OCI-LY7 (cell line): ENCODE measurements at regions not wholly inside any gene's neighbourhood (a gene's known extent, or its start where the extent isn't known, plus 50 kb on each side); places are given as distances from the start of the nearest gene placed in this dataset.

Experiments
- EZH2phosphoT487 ChIP-seq: fragments of 200-600 bp; sonication (generic); IDR thresholded peaks from 2 replicates; pipeline ENCODE4 v1.6.1; 2018; ENCODE audit warnings: low read depth, borderline replicate concordance, mild to moderate bottlenecking, mixed run types, antibody characterized with exemption, low read length, moderate library complexity, mixed read lengths
- TF ChIP-seq, protein P1 (sequence below): fragments of 200-600 bp; sonication (generic); conservative IDR thresholded peaks from 2 replicates; pipeline ENCODE4 v1.5.1; 2014; ENCODE audit warnings: mild to moderate bottlenecking, antibody characterized with exemption, low read length, moderate library complexity, mixed read lengths

DNA sequence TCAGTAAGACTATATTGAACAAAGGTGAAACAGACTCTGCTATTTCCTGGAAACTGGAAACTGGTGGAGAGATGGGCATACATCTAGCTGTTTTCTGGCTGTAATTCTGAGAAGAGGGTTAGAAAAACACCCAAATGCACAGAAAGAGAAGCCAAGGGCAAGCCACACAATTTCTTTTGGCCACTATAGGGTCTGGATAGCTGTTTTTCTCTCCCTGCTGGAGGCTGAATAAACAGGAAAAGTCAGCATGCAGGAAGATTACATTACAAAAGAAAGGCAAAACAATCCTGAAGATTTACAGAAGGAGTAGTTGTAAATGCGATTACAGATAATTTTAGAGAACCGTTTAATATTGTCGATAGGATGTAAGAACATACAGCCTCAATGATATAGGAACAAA is 186.2 kb upstream of the REG3G start:
- TF ChIP-seq, protein P1, sequence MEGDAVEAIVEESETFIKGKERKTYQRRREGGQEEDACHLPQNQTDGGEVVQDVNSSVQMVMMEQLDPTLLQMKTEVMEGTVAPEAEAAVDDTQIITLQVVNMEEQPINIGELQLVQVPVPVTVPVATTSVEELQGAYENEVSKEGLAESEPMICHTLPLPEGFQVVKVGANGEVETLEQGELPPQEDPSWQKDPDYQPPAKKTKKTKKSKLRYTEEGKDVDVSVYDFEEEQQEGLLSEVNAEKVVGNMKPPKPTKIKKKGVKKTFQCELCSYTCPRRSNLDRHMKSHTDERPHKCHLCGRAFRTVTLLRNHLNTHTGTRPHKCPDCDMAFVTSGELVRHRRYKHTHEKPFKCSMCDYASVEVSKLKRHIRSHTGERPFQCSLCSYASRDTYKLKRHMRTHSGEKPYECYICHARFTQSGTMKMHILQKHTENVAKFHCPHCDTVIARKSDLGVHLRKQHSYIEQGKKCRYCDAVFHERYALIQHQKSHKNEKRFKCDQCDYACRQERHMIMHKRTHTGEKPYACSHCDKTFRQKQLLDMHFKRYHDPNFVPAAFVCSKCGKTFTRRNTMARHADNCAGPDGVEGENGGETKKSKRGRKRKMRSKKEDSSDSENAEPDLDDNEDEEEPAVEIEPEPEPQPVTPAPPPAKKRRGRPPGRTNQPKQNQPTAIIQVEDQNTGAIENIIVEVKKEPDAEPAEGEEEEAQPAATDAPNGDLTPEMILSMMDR: no peak
- no peak for TF ChIP-seq EZH2phosphoT487
